ENCODE measurements at regions not wholly inside any gene's neighbourhood (a gene's known extent, or its start where the extent isn't known, plus 50 kb on each side); places are given as distances from the start of the nearest gene placed in this dataset.

DNA sequence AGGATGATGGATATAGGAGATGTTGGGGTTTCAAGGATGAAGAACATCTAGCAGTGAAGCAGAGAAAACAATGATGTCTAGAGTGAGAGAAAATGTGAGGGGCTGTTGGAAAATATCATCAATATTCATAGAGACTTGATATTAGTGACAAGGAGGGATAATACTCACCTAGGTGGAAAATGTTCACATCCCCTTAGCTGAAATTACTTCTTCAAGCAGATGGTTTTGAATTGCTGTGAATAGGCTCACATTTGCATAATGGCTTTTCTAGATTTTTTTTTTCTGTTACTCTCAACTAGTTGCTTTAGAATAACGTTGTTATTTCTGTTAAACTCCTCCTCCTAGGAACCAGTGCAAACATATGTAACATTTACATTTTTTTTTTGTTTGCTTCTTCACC lies 61.6 kb upstream of the MAP1B start:
- H3K4me1 ChIP-seq (ENCODE audit: control insufficient read depth in 4 of 4, insufficient read depth in 4 of 4, low read length in 3 of 4): no peaks in the 10 kb centered on the region
- TF ChIP-seq YY1 (IDR thresholded peaks at IDR 0.05): no peak
- TF ChIP-seq SP1 (IDR thresholded peaks at IDR 0.05): no peak
- TF ChIP-seq, protein P1, sequence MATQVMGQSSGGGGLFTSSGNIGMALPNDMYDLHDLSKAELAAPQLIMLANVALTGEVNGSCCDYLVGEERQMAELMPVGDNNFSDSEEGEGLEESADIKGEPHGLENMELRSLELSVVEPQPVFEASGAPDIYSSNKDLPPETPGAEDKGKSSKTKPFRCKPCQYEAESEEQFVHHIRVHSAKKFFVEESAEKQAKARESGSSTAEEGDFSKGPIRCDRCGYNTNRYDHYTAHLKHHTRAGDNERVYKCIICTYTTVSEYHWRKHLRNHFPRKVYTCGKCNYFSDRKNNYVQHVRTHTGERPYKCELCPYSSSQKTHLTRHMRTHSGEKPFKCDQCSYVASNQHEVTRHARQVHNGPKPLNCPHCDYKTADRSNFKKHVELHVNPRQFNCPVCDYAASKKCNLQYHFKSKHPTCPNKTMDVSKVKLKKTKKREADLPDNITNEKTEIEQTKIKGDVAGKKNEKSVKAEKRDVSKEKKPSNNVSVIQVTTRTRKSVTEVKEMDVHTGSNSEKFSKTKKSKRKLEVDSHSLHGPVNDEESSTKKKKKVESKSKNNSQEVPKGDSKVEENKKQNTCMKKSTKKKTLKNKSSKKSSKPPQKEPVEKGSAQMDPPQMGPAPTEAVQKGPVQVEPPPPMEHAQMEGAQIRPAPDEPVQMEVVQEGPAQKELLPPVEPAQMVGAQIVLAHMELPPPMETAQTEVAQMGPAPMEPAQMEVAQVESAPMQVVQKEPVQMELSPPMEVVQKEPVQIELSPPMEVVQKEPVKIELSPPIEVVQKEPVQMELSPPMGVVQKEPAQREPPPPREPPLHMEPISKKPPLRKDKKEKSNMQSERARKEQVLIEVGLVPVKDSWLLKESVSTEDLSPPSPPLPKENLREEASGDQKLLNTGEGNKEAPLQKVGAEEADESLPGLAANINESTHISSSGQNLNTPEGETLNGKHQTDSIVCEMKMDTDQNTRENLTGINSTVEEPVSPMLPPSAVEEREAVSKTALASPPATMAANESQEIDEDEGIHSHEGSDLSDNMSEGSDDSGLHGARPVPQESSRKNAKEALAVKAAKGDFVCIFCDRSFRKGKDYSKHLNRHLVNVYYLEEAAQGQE (IDR thresholded peaks at IDR 0.05): no peak
- TF ChIP-seq, protein P2, sequence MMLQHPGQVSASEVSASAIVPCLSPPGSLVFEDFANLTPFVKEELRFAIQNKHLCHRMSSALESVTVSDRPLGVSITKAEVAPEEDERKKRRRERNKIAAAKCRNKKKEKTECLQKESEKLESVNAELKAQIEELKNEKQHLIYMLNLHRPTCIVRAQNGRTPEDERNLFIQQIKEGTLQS (IDR thresholded peaks at IDR 0.05): no peak
- no peak for TF ChIP-seq JUND (IDR thresholded peaks at IDR 0.05)
- H3K4me3 ChIP-seq (ENCODE audit: low read depth in 1 of 3, low read length in 3 of 3): no peak overlapping the region
- no peaks in the 10 kb centered on the region for H3K36me3 ChIP-seq (ENCODE audit: control insufficient read depth in 4 of 4, insufficient read depth in 3 of 4, low read depth in 1 of 4, low read length in 3 of 4)
- peaks cover 0 to 2% (median 0%) of the 10 kb centered on the region in 4 donors for H3K27me3 ChIP-seq (ENCODE audit: control insufficient read depth in 4 of 4, insufficient read depth in 4 of 4, low read length in 3 of 4)
- peaks cover 0 to 6% (median 4%) of the 10 kb centered on the region in 4 donors for H3K9me3 ChIP-seq (ENCODE audit: control insufficient read depth in 4 of 4, low read length in 3 of 4)
- no peak for DNase-seq (ENCODE audit: low spot score)
- H3K27ac ChIP-seq (ENCODE audit: low read depth in 1 of 2, low read length in 2 of 2): no peak overlapping the region
- H3K9ac ChIP-seq (ENCODE audit: low read depth in 1 of 2, low read length in 2 of 2): no peak overlapping the region
- 34% methylated on average over 1 of the region's 1 CpG for WGBS

DNA sequence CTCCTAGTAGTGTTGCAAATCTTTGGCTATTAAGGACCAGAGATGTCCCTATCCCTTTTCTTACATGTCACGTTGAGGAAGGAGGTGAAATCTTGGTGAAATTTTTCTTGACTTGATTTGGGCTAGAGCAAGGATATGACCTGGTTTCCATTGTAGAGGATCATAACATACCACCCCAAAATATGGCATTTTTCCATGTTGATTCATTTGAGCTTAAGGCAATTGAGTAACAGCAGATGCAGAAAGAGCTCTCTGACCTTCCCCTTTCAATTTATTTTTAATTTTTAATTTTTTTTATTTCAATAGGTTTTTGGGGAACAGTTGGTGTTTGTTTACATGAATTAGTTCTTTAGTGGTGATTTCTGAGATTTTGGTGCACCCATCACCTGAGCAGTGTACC lies 61.2 kb upstream of the MAP1B start:
- peaks cover 0 to 2% (median 0%) of the 10 kb centered on the region in 4 donors for H3K27me3 ChIP-seq (ENCODE audit: control insufficient read depth in 4 of 4, insufficient read depth in 4 of 4, low read length in 3 of 4)
- no peak overlapping the region for H3K9ac ChIP-seq (ENCODE audit: low read depth in 1 of 2, low read length in 2 of 2)
- no peak overlapping the region for H3K27ac ChIP-seq (ENCODE audit: low read depth in 1 of 2, low read length in 2 of 2)
- TF ChIP-seq JUND (IDR thresholded peaks at IDR 0.05) (no peak), NR2F2 (IDR thresholded peaks at IDR 0.05) (no peak), RXRA (IDR thresholded peaks at IDR 0.05) (no peak)
- H3K36me3 ChIP-seq (ENCODE audit: control insufficient read depth in 4 of 4, insufficient read depth in 3 of 4, low read depth in 1 of 4, low read length in 3 of 4): no peaks in the 10 kb centered on the region
- WGBS: 77% methylated on average over 1 of the region's 1 CpG
- peaks cover 0 to 6% (median 4%) of the 10 kb centered on the region in 4 donors for H3K9me3 ChIP-seq (ENCODE audit: control insufficient read depth in 4 of 4, low read length in 3 of 4)
- no peak overlapping the region for H3K4me3 ChIP-seq (ENCODE audit: low read depth in 1 of 3, low read length in 3 of 3)
- no peak for DNase-seq (ENCODE audit: low spot score)
- no peaks in the 10 kb centered on the region for H3K4me1 ChIP-seq (ENCODE audit: control insufficient read depth in 4 of 4, insufficient read depth in 4 of 4, low read length in 3 of 4)

DNA sequence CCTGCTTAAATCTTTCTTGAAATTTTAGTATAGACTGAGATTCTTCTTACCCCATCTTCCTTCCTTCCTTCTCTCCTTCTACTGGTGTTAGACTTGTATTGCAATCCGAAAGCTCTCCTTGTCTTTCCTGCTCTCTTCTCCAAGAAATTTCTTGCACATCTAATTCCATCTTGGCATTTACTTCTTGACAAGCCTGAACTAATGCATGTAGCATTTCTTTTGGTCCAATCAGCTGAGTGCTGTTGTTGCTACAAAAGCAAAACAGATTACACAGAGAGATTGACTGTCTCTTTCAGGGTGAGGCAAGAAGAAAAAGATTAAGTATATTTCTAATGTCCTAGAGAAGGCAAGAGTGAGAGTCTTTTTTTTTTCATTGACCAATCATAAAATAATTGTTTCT lies 51.6 kb upstream of the MAP1B start:
- WGBS: 77% methylated on average over 1 of the region's 1 CpG
- H3K4me3 ChIP-seq (ENCODE audit: low read depth in 1 of 3, low read length in 3 of 3): no peak overlapping the region
- peaks cover 0 to 3% (median under 1%) of the 10 kb centered on the region in 4 donors for H3K27me3 ChIP-seq (ENCODE audit: control insufficient read depth in 4 of 4, insufficient read depth in 4 of 4, low read length in 3 of 4)
- DNase-seq (ENCODE audit: low spot score): no peak
- H3K36me3 ChIP-seq (ENCODE audit: control insufficient read depth in 4 of 4, insufficient read depth in 3 of 4, low read depth in 1 of 4, low read length in 3 of 4): no peaks in the 10 kb centered on the region
- no peak overlapping the region for H3K9ac ChIP-seq (ENCODE audit: low read depth in 1 of 2, low read length in 2 of 2)
- H3K4me1 ChIP-seq (ENCODE audit: control insufficient read depth in 4 of 4, insufficient read depth in 4 of 4, low read length in 3 of 4): no peaks in the 10 kb centered on the region
- H3K9me3 ChIP-seq (ENCODE audit: control insufficient read depth in 4 of 4, low read length in 3 of 4): no peaks in the 10 kb centered on the region
- H3K27ac ChIP-seq (ENCODE audit: low read depth in 1 of 2, low read length in 2 of 2): no peak overlapping the region
- TF ChIP-seq, protein P3, sequence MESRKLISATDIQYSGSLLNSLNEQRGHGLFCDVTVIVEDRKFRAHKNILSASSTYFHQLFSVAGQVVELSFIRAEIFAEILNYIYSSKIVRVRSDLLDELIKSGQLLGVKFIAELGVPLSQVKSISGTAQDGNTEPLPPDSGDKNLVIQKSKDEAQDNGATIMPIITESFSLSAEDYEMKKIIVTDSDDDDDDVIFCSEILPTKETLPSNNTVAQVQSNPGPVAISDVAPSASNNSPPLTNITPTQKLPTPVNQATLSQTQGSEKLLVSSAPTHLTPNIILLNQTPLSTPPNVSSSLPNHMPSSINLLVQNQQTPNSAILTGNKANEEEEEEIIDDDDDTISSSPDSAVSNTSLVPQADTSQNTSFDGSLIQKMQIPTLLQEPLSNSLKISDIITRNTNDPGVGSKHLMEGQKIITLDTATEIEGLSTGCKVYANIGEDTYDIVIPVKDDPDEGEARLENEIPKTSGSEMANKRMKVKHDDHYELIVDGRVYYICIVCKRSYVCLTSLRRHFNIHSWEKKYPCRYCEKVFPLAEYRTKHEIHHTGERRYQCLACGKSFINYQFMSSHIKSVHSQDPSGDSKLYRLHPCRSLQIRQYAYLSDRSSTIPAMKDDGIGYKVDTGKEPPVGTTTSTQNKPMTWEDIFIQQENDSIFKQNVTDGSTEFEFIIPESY (IDR thresholded peaks at IDR 0.05): no peak
- no peak for TF ChIP-seq YY1 (IDR thresholded peaks at IDR 0.05)
- no peak for TF ChIP-seq EGR1 (IDR thresholded peaks at IDR 0.05; ENCODE audit: low read depth in 2 of 2)
- no peak for TF ChIP-seq HNF4G (IDR thresholded peaks at IDR 0.05)
- TF ChIP-seq FOXA2 (IDR thresholded peaks at IDR 0.05): no peak
- no peak for TF ChIP-seq JUND (IDR thresholded peaks at IDR 0.05)
- TF ChIP-seq GABPA (IDR thresholded peaks at IDR 0.05 in 1 of 2, conservative IDR thresholded peaks at IDR 0.05 in 1 of 2): no peak
- TF ChIP-seq, protein P2 (IDR thresholded peaks at IDR 0.05): no peak
- no peak for TF ChIP-seq RAD21 (IDR thresholded peaks at IDR 0.05)
- TF ChIP-seq, protein P4, sequence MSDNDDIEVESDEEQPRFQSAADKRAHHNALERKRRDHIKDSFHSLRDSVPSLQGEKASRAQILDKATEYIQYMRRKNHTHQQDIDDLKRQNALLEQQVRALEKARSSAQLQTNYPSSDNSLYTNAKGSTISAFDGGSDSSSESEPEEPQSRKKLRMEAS (IDR thresholded peaks at IDR 0.05): no peak
- no peak for TF ChIP-seq TAF1 (conservative IDR thresholded peaks at IDR 0.05)
- no peak for TF ChIP-seq FOXA1 (IDR thresholded peaks at IDR 0.05)
- no peak for TF ChIP-seq NR2F2 (IDR thresholded peaks at IDR 0.05)
- TF ChIP-seq, protein P5, sequence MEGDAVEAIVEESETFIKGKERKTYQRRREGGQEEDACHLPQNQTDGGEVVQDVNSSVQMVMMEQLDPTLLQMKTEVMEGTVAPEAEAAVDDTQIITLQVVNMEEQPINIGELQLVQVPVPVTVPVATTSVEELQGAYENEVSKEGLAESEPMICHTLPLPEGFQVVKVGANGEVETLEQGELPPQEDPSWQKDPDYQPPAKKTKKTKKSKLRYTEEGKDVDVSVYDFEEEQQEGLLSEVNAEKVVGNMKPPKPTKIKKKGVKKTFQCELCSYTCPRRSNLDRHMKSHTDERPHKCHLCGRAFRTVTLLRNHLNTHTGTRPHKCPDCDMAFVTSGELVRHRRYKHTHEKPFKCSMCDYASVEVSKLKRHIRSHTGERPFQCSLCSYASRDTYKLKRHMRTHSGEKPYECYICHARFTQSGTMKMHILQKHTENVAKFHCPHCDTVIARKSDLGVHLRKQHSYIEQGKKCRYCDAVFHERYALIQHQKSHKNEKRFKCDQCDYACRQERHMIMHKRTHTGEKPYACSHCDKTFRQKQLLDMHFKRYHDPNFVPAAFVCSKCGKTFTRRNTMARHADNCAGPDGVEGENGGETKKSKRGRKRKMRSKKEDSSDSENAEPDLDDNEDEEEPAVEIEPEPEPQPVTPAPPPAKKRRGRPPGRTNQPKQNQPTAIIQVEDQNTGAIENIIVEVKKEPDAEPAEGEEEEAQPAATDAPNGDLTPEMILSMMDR (IDR thresholded peaks at IDR 0.05; ENCODE audit: low read depth, low read length, missing input control): no peak
- TF ChIP-seq SP1 (IDR thresholded peaks at IDR 0.05): no peak
